ENCODE measurements at regions not wholly inside any gene's neighbourhood (a gene's known extent, or its start where the extent isn't known, plus 50 kb on each side); places are given as distances from the start of the nearest gene placed in this dataset.

- DNase-seq (ENCODE audit: low read depth) = no peak
- no peak for TF ChIP-seq CTCF (conservative IDR thresholded peaks at IDR 0.05; ENCODE audit: control insufficient read depth, insufficient read depth, low read depth, low read length)
- H3K4me3 ChIP-seq (ENCODE audit: control insufficient read depth, low read depth, low read length) = no peak overlapping the region
Measured at GRCh38 chr12:43288671-43289425, 263.2 kb downstream of the ADAMTS20 start.

GRCh38 chr12:43287706-43288383 lies 264.2 kb downstream of the ADAMTS20 start:
- DNase-seq (ENCODE audit: low read depth) = no peak
- no peak overlapping the region for H3K4me3 ChIP-seq (ENCODE audit: control insufficient read depth, low read depth, low read length)
- TF ChIP-seq CTCF (conservative IDR thresholded peaks at IDR 0.05; ENCODE audit: control insufficient read depth, insufficient read depth, low read depth, low read length) = no peak

- TF ChIP-seq CTCF (conservative IDR thresholded peaks at IDR 0.05; ENCODE audit: control insufficient read depth, insufficient read depth, low read depth, low read length) = no peak
- H3K4me3 ChIP-seq (ENCODE audit: control insufficient read depth, low read depth, low read length) = no peak overlapping the region
- no peak for DNase-seq (ENCODE audit: low read depth)
Measured at GRCh38 chr12:43286986-43287385, 265.0 kb downstream of the ADAMTS20 start.

- peak; percentile 98 for DNase-seq (ENCODE audit: low read depth)
- H3K4me3 ChIP-seq (ENCODE audit: control insufficient read depth, low read depth, low read length) = no peak overlapping the region
- no peak for TF ChIP-seq CTCF (conservative IDR thresholded peaks at IDR 0.05; ENCODE audit: control insufficient read depth, insufficient read depth, low read depth, low read length)
Measured at GRCh38 chr12:43285159-43285598, 266.8 kb downstream of the ADAMTS20 start.

GRCh38 chr12:43284486-43285158 lies 267.4 kb downstream of the ADAMTS20 start:
- DNase-seq (ENCODE audit: low read depth) = peak; percentile 71
- no peak overlapping the region for H3K4me3 ChIP-seq (ENCODE audit: control insufficient read depth, low read depth, low read length)
- TF ChIP-seq CTCF (conservative IDR thresholded peaks at IDR 0.05; ENCODE audit: control insufficient read depth, insufficient read depth, low read depth, low read length) = no peak

- H3K4me3 ChIP-seq (ENCODE audit: control insufficient read depth, low read depth, low read length) = no peak overlapping the region
- DNase-seq (ENCODE audit: low read depth) = peak; percentile 59
- TF ChIP-seq CTCF (conservative IDR thresholded peaks at IDR 0.05; ENCODE audit: control insufficient read depth, insufficient read depth, low read depth, low read length) = no peak
Measured at GRCh38 chr12:43283206-43283605, 268.8 kb downstream of the ADAMTS20 start.
